HG02798 (cell line): ENCODE measurements at regions not wholly inside any gene's neighbourhood (a gene's known extent, or its start where the extent isn't known, plus 50 kb on each side); places are given as distances from the start of the nearest gene placed in this dataset.
"Not testable (repeated sequence)": the region's sequence is repeated elsewhere in the genome, so short reads cannot be mapped to it uniquely, and the experiment has no call there.

Experiments
- ATAC-seq: cut with Tn5 transposase; IDR thresholded peaks from one replicate; pipeline ENCODE4 v1.9.1; 2021; ENCODE audit warnings: mild to moderate bottlenecking; ENCODE audit not compliant: unreplicated experiment, poor library complexity

- no peak for ATAC-seq
Observed at GRCh38 chr7:155395176-155395797, 62.6 kb upstream of the EN2 start.

- no peak for ATAC-seq
Observed at GRCh38 chr7:155396661-155397060, 61.3 kb upstream of the EN2 start.

- ATAC-seq: not testable (repeated sequence)
Observed at GRCh38 chr7:155397758-155398714, 59.9 kb upstream of the EN2 start.

- no peak for ATAC-seq
Observed at GRCh38 chr7:155398944-155399343, 59.0 kb upstream of the EN2 start.

- ATAC-seq: no peak
Observed at GRCh38 chr7:155399577-155399976, 58.4 kb upstream of the EN2 start.

GRCh38 chr7:155401231-155401630 lies 56.7 kb upstream of the EN2 start:
- no peak for ATAC-seq

GRCh38 chr7:155401884-155402283 lies 56.0 kb upstream of the EN2 start:
- no peak for ATAC-seq

- no peak for ATAC-seq
Observed at GRCh38 chr7:155402941-155403340, 55.0 kb upstream of the EN2 start.

GRCh38 chr7:155404976-155405375 lies 53.0 kb upstream of the EN2 start:
- no peak for ATAC-seq

- ATAC-seq: no peak
Observed at GRCh38 chr7:155405399-155406318, 52.3 kb upstream of the EN2 start.

GRCh38 chr7:155407799-155408198 lies 50.1 kb upstream of the EN2 start:
- no peak for ATAC-seq
